ENCODE measurements at regions not wholly inside any gene's neighbourhood (a gene's known extent, or its start where the extent isn't known, plus 50 kb on each side); places are given as distances from the start of the nearest gene placed in this dataset.

GRCh38 chr5:17895288-17896033 is 261.2 kb downstream of the TAF11L14 start:
- TF ChIP-seq CTCF (IDR thresholded peaks at IDR 0.05; ENCODE audit: borderline replicate concordance, extremely low read depth, low read length, poor library complexity, severe bottlenecking): no peak
- TF ChIP-seq EZH2 (IDR thresholded peaks at IDR 0.05; ENCODE audit: borderline replicate concordance, low read depth, low read length, severe bottlenecking): no peak

All from DND-41 (cell line).